ENCODE measurements at regions not wholly inside any gene's neighbourhood (a gene's known extent, or its start where the extent isn't known, plus 50 kb on each side); places are given as distances from the start of the nearest gene placed in this dataset.

GRCh38 chr10:45520476-45520875 is 146.5 kb downstream of the ALOX5 start:
- TF ChIP-seq, protein P1, sequence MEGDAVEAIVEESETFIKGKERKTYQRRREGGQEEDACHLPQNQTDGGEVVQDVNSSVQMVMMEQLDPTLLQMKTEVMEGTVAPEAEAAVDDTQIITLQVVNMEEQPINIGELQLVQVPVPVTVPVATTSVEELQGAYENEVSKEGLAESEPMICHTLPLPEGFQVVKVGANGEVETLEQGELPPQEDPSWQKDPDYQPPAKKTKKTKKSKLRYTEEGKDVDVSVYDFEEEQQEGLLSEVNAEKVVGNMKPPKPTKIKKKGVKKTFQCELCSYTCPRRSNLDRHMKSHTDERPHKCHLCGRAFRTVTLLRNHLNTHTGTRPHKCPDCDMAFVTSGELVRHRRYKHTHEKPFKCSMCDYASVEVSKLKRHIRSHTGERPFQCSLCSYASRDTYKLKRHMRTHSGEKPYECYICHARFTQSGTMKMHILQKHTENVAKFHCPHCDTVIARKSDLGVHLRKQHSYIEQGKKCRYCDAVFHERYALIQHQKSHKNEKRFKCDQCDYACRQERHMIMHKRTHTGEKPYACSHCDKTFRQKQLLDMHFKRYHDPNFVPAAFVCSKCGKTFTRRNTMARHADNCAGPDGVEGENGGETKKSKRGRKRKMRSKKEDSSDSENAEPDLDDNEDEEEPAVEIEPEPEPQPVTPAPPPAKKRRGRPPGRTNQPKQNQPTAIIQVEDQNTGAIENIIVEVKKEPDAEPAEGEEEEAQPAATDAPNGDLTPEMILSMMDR (tag by site-specific recombination; IDR thresholded peaks at IDR 0.05): no peak
- TF ChIP-seq ZNF449 (tag by site-specific recombination; IDR thresholded peaks at IDR 0.05) (no peak), ZNF558 (tag by site-specific recombination; IDR thresholded peaks at IDR 0.05) (no peak)

Measured in HEK293 (cell line).